ENCODE measurements at regions not wholly inside any gene's neighbourhood (a gene's known extent, or its start where the extent isn't known, plus 50 kb on each side); places are given as distances from the start of the nearest gene placed in this dataset.

DNA sequence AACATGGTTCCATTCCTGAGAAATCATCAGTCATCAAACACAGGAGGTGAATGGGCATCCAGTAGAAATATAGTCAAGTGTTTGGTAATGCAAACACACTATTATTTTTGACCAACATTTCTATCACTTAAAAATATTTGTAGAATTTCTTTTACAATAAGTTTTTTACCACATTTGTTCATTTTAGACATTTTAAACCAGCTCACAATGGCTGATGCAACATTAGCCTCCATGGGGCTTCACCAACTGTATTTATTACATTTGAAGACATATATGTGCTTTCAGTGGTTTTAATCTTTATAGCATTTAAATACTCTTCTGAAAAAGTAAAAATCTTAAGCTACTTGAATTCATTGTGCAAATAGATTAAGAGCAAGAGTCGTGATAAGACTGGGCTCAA lies 1201.4 kb upstream of the TMEM132C start:
- Mint-ChIP-seq H3K27ac (ENCODE audit: unreplicated experiment) (no peak overlapping the region), H3K9me3 (ENCODE audit: unreplicated experiment) (peaks cover 7% of the 10 kb centered on the region), H3K36me3 (ENCODE audit: unreplicated experiment) (no peaks in the 10 kb centered on the region), H3K4me3 (ENCODE audit: unreplicated experiment) (no peak overlapping the region), H3K4me1 (ENCODE audit: unreplicated experiment) (no peaks in the 10 kb centered on the region), H3K27me3 (ENCODE audit: unreplicated experiment) (no peaks in the 10 kb centered on the region)
- TF ChIP-seq, protein P1, sequence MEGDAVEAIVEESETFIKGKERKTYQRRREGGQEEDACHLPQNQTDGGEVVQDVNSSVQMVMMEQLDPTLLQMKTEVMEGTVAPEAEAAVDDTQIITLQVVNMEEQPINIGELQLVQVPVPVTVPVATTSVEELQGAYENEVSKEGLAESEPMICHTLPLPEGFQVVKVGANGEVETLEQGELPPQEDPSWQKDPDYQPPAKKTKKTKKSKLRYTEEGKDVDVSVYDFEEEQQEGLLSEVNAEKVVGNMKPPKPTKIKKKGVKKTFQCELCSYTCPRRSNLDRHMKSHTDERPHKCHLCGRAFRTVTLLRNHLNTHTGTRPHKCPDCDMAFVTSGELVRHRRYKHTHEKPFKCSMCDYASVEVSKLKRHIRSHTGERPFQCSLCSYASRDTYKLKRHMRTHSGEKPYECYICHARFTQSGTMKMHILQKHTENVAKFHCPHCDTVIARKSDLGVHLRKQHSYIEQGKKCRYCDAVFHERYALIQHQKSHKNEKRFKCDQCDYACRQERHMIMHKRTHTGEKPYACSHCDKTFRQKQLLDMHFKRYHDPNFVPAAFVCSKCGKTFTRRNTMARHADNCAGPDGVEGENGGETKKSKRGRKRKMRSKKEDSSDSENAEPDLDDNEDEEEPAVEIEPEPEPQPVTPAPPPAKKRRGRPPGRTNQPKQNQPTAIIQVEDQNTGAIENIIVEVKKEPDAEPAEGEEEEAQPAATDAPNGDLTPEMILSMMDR (IDR thresholded peaks at IDR 0.05) = no peak
- DNase-seq (ENCODE audit: extremely low spot score, unreplicated experiment) = no peak

DNA sequence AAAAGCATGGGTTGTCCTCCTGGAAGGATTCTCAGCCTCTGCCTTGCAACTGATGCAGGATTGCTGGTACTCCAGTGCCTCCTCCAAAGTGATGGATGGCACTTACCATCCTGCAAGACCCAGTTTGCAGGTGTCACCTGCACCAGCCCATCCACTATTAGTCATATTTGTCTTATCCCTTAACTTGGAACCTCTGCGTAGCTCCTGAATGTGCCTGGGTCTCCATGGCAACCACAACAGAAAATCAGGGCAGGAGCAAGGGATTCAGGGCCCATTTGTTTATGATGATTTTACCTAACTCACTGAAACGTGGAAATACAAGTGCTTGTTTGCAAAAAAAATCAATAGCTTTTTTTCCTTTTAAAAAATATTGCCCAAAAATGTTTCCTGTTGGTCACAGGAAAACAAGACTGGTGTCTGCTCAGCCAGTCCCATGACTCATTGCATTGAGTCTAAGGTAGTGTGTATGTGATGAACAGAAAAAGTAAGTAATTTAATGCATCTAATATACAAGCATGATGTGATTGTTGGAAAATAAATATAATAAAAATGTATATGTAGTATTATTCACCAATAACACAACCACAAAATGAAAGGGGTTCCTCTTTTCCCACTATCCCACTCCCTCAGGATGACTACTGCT lies 1196.3 kb upstream of the TMEM132C start:
- no peak overlapping the region for H3K4me3 Mint-ChIP-seq (ENCODE audit: unreplicated experiment)
- no peaks in the 10 kb centered on the region for H3K36me3 Mint-ChIP-seq (ENCODE audit: unreplicated experiment)
- no peak overlapping the region for H3K27ac Mint-ChIP-seq (ENCODE audit: unreplicated experiment)
- H3K9me3 Mint-ChIP-seq (ENCODE audit: unreplicated experiment) = no peaks in the 10 kb centered on the region
- TF ChIP-seq, protein P1 (IDR thresholded peaks at IDR 0.05) = no peak
- DNase-seq (ENCODE audit: extremely low spot score, unreplicated experiment) = no peak
- H3K4me1 Mint-ChIP-seq (ENCODE audit: unreplicated experiment) = no peaks in the 10 kb centered on the region
- H3K27me3 Mint-ChIP-seq (ENCODE audit: unreplicated experiment) = peaks cover 10% of the 10 kb centered on the region

DNA sequence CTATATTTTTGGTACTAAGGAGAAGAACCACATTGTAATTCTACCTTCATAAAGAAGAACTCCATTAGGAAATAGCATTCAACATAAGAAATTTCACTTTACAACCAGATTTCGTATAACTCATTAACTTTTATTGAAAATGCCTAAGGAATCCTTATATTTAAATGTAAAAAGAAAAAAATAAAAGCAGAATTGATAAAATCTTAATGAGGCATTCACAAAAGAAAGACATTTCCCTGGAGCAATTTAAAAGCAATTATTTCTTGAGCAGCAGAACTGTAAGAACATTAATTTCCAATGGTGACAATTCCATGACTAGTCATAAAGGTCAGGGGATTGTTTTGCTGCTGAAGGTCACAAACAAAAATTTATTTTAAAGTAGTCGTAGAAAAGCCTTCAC lies 1192.8 kb upstream of the TMEM132C start:
- DNase-seq (ENCODE audit: extremely low spot score, unreplicated experiment) = no peak
- no peak overlapping the region for H3K4me3 Mint-ChIP-seq (ENCODE audit: unreplicated experiment)
- no peak overlapping the region for H3K27ac Mint-ChIP-seq (ENCODE audit: unreplicated experiment)
- H3K9me3 Mint-ChIP-seq (ENCODE audit: unreplicated experiment) = no peaks in the 10 kb centered on the region
- H3K4me1 Mint-ChIP-seq (ENCODE audit: unreplicated experiment) = no peaks in the 10 kb centered on the region
- peaks cover 16% of the 10 kb centered on the region for H3K27me3 Mint-ChIP-seq (ENCODE audit: unreplicated experiment)
- H3K36me3 Mint-ChIP-seq (ENCODE audit: unreplicated experiment) = no peaks in the 10 kb centered on the region
- TF ChIP-seq, protein P1 (IDR thresholded peaks at IDR 0.05) = no peak

- H3K4me1 Mint-ChIP-seq (ENCODE audit: unreplicated experiment) = no peaks in the 10 kb centered on the region
- no peaks in the 10 kb centered on the region for H3K36me3 Mint-ChIP-seq (ENCODE audit: unreplicated experiment)
- no peak overlapping the region for H3K4me3 Mint-ChIP-seq (ENCODE audit: unreplicated experiment)
- no peak overlapping the region for H3K27ac Mint-ChIP-seq (ENCODE audit: unreplicated experiment)
- DNase-seq (ENCODE audit: extremely low spot score, unreplicated experiment) = no peak
- H3K9me3 Mint-ChIP-seq (ENCODE audit: unreplicated experiment) = no peaks in the 10 kb centered on the region
- H3K27me3 Mint-ChIP-seq (ENCODE audit: unreplicated experiment) = peaks cover 16% of the 10 kb centered on the region
- TF ChIP-seq, protein P1 (IDR thresholded peaks at IDR 0.05) = no peak
These were observed 1191.0 kb upstream of the TMEM132C start for GRCh38 chr12:127075981-127076380.

DNA sequence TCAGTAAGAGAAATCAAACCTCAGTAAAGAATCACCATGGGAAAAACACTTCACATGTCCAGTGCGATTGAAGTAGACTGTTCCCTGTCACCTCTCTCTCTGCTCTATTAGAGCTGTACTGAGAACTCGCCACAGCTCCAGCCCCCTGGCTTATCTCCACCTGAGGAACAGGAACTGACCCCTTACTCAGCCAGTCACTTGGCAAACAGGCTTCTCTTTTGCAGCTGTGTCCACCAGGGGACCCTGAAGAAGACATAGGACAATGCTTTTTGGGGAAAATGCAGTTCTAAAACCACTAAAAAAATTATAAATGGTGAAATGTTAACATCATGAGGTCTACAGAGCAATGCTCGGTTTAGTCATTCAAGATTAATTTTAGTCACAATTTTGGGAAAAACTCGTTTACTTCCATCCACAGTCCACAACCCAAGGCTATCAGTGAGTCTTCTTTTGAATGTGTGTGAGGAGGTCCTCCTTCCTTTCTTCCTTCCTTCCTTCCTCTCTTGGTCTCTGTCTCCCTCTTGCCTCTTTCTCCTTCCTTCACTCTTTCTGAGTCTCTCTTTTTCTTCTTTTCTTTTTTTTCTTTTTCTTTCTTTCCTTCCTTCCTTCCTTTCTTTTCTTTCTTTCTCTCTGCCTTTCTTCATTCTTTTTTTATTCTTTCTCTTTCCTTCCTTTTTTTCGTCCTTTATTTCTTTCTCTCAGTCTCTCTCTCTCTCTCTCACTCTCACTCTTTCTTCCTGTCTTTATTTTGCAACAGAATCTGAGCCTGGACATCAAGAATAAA lies 1189.5 kb upstream of the TMEM132C start:
- H3K4me3 Mint-ChIP-seq (ENCODE audit: unreplicated experiment) = no peak overlapping the region
- no peaks in the 10 kb centered on the region for H3K36me3 Mint-ChIP-seq (ENCODE audit: unreplicated experiment)
- peaks cover 3% of the 10 kb centered on the region for H3K9me3 Mint-ChIP-seq (ENCODE audit: unreplicated experiment)
- H3K27me3 Mint-ChIP-seq (ENCODE audit: unreplicated experiment) = peaks cover 14% of the 10 kb centered on the region
- H3K4me1 Mint-ChIP-seq (ENCODE audit: unreplicated experiment) = no peaks in the 10 kb centered on the region
- H3K27ac Mint-ChIP-seq (ENCODE audit: unreplicated experiment) = no peak overlapping the region
- TF ChIP-seq, protein P1 (IDR thresholded peaks at IDR 0.05) = no peak
- DNase-seq (ENCODE audit: extremely low spot score, unreplicated experiment) = no peak

Data from osteocyte (in vitro differentiated cells).